HEK293 (cell line): ENCODE measurements at regions not wholly inside any gene's neighbourhood (a gene's known extent, or its start where the extent isn't known, plus 50 kb on each side); places are given as distances from the start of the nearest gene placed in this dataset.

Experiments
- CTCF ChIA-PET: fragments of 350-600 bp; formaldehyde crosslinking; extraction: SDS; loops from one replicate; lab custom pipeline; 2021; ENCODE audit warnings: antibody characterized with exemption; lab: Yijun Ruan, JAX
- POLR2A ChIA-PET: fragments of 300-600 bp; formaldehyde crosslinking; extraction: SDS; loops from one replicate; lab custom pipeline; 2020; ENCODE audit warnings: antibody characterized with exemption, inconsistent platforms; lab: Yijun Ruan, JAX
- H3K27ac ChIP-seq: fragments of 200-500 bp; sonication (Bioruptor generic); 2 replicates; pipeline ENCODE4 v1.5.1; 2014; ENCODE audit warnings: low read depth, low read length, control low read depth, inconsistent platforms; ENCODE audit errors: extremely low read depth
- H3K36me3 ChIP-seq, 2 experiments: fragments of 200-500 bp in 1 of 2; sonication (Bioruptor generic) in 1 of 2; 1 replicate in 1 of 2; 2 replicates in 1 of 2; pipeline ENCODE4 v1.5.1; 2014 to 2017; ENCODE audit warnings: inconsistent platforms in 2 of 2, low read length in 2 of 2; ENCODE audit not compliant: control insufficient read depth in 2 of 2, insufficient read depth in 1 of 2
- H3K4me1 ChIP-seq: fragments of 200-500 bp; sonication (Bioruptor generic); 2 replicates; pipeline ENCODE4 v1.5.1; 2014; ENCODE audit warnings: mild to moderate bottlenecking, low read length, inconsistent platforms; ENCODE audit not compliant: control insufficient read depth, insufficient read depth
- H3K4me3 ChIP-seq: 2 replicates; pipeline ENCODE4 v1.5.1; 2011; ENCODE audit warnings: low read depth, mild to moderate bottlenecking, control low read depth, low read length, moderate library complexity
- H3K9me3 ChIP-seq: fragments of 200-500 bp; sonication (Bioruptor generic); 2 replicates; pipeline ENCODE4 v1.5.1; 2014; ENCODE audit warnings: low read depth, low read length, inconsistent platforms; ENCODE audit not compliant: control insufficient read depth, insufficient read depth
- HOXA7 ChIP-seq: sonication (generic); formaldehyde crosslinking; IDR thresholded peaks from 2 replicates; pipeline ENCODE4 v1.8.1; 2022; ENCODE audit warnings: missing genetic modification reagents, borderline replicate concordance
- IKZF3 ChIP-seq: fragments of 450-650 bp; IDR thresholded peaks from 2 replicates; pipeline ENCODE4 v1.5.0; 2018; ENCODE audit warnings: missing biosample characterization, mild to moderate bottlenecking, missing genetic modification characterization, moderate library complexity
- KLF16 ChIP-seq: fragments of 450-650 bp; formaldehyde crosslinking; IDR thresholded peaks from 2 replicates; pipeline ENCODE4 v1.5.1; 2017; ENCODE audit warnings: missing biosample characterization, missing genetic modification characterization
- MEIS1 ChIP-seq: sonication (generic); formaldehyde crosslinking; IDR thresholded peaks from 2 replicates; pipeline ENCODE4 v1.8.1; 2022; ENCODE audit warnings: missing genetic modification reagents, mild to moderate bottlenecking, borderline replicate concordance
- PRDM1 ChIP-seq: fragments of 450-650 bp; formaldehyde crosslinking; IDR thresholded peaks from 2 replicates; pipeline ENCODE4; 2016; ENCODE audit warnings: missing biosample characterization, missing genetic modification characterization
- WT1 ChIP-seq: fragments of 450-650 bp; formaldehyde crosslinking; IDR thresholded peaks from 2 replicates; pipeline ENCODE4 v1.5.1; 2016; ENCODE audit warnings: missing biosample characterization, missing genetic modification characterization
- ZIC2 ChIP-seq: fragments of 450-650 bp; formaldehyde crosslinking; IDR thresholded peaks from 2 replicates; pipeline ENCODE4 v1.5.1; 2016; ENCODE audit warnings: missing biosample characterization, missing genetic modification characterization
- ZNF10 ChIP-seq: fragments of 450-650 bp; formaldehyde crosslinking; IDR thresholded peaks from 2 replicates; pipeline ENCODE4 v1.5.1; 2017; ENCODE audit warnings: missing biosample characterization, missing genetic modification characterization
- ZNF2 ChIP-seq: fragments of 450-650 bp; formaldehyde crosslinking; IDR thresholded peaks from 2 replicates; pipeline ENCODE4 v1.5.1; 2016; ENCODE audit warnings: missing biosample characterization, missing genetic modification characterization
- ZNF202 ChIP-seq: fragments of 450-650 bp; formaldehyde crosslinking; IDR thresholded peaks from 2 replicates; pipeline ENCODE4 v1.5.1; 2016; ENCODE audit warnings: missing biosample characterization, missing genetic modification characterization, borderline replicate concordance
- ZNF23 ChIP-seq: fragments of 450-650 bp; formaldehyde crosslinking; IDR thresholded peaks from 2 replicates; pipeline ENCODE4 v1.5.1; 2016; ENCODE audit warnings: missing biosample characterization, missing genetic modification characterization, borderline replicate concordance
- ZNF350 ChIP-seq: fragments of 450-650 bp; formaldehyde crosslinking; IDR thresholded peaks from 2 replicates; pipeline ENCODE4 v1.5.0; 2017; ENCODE audit warnings: missing biosample characterization, mild to moderate bottlenecking, missing genetic modification characterization
- ZNF366 ChIP-seq: fragments of 450-650 bp; formaldehyde crosslinking; conservative IDR thresholded peaks from 2 replicates; pipeline ENCODE4 v1.5.1; 2016; ENCODE audit warnings: missing biosample characterization, missing genetic modification characterization
- ZNF416 ChIP-seq: fragments of 450-650 bp; formaldehyde crosslinking; IDR thresholded peaks from 2 replicates; pipeline ENCODE4 v1.5.1; 2016; ENCODE audit warnings: missing biosample characterization, missing genetic modification characterization
- ZNF426 ChIP-seq: fragments of 450-650 bp; formaldehyde crosslinking; IDR thresholded peaks from 2 replicates; pipeline ENCODE4 v1.5.1; 2017; ENCODE audit warnings: missing biosample characterization, missing genetic modification characterization, mild to moderate bottlenecking, inconsistent platforms, moderate library complexity
- ZNF530 ChIP-seq: fragments of 450-650 bp; formaldehyde crosslinking; IDR thresholded peaks from 2 replicates; pipeline ENCODE4 v1.5.1; 2016; ENCODE audit warnings: low read depth, missing biosample characterization, missing genetic modification characterization
- ZNF555 ChIP-seq: fragments of 450-650 bp; formaldehyde crosslinking; conservative IDR thresholded peaks from 2 replicates; pipeline ENCODE4 v1.5.1; 2017; ENCODE audit warnings: missing biosample characterization, mild to moderate bottlenecking, missing genetic modification characterization, inconsistent platforms
- ZNF558 ChIP-seq: fragments of 450-650 bp; formaldehyde crosslinking; IDR thresholded peaks from 2 replicates; pipeline ENCODE4 v1.5.1; 2016; ENCODE audit warnings: missing biosample characterization, missing genetic modification characterization
- ZNF596 ChIP-seq: fragments of 450-650 bp; IDR thresholded peaks from 2 replicates; pipeline ENCODE4 v1.5.0; 2018; ENCODE audit warnings: missing biosample characterization, mild to moderate bottlenecking, missing genetic modification characterization, moderate library complexity
- ZNF670 ChIP-seq: fragments of 450-650 bp; formaldehyde crosslinking; IDR thresholded peaks from 2 replicates; pipeline ENCODE4 v1.5.1; 2016; ENCODE audit warnings: missing biosample characterization, missing genetic modification characterization, low read depth
- ZNF785 ChIP-seq: fragments of 450-650 bp; formaldehyde crosslinking; IDR thresholded peaks from 2 replicates; pipeline ENCODE4 v1.5.1; 2016; ENCODE audit warnings: missing biosample characterization, missing genetic modification characterization
- ZNF830 ChIP-seq: fragments of 450-650 bp; IDR thresholded peaks from 2 replicates; pipeline ENCODE4 v1.5.0; 2018; ENCODE audit warnings: missing biosample characterization, missing genetic modification characterization, low read depth, mild to moderate bottlenecking, moderate library complexity
- ZNF837 ChIP-seq: fragments of 450-650 bp; formaldehyde crosslinking; IDR thresholded peaks from 2 replicates; pipeline ENCODE4 v1.5.1; 2016; ENCODE audit warnings: missing biosample characterization, missing genetic modification characterization
- ZSCAN23 ChIP-seq: fragments of 450-650 bp; formaldehyde crosslinking; IDR thresholded peaks from 2 replicates; pipeline ENCODE4 v1.5.1; 2016; ENCODE audit warnings: missing biosample characterization, missing genetic modification characterization
- TF ChIP-seq, protein P1 (sequence below): fragments of 450-650 bp; IDR thresholded peaks from 2 replicates; pipeline ENCODE4 v1.5.1; 2018; ENCODE audit warnings: missing biosample characterization, missing genetic modification characterization
- TF ChIP-seq, protein P2 (sequence below): fragments of 450-650 bp; formaldehyde crosslinking; IDR thresholded peaks from 2 replicates; pipeline ENCODE4 v1.5.1; 2016; ENCODE audit warnings: missing biosample characterization, missing genetic modification characterization
- TF ChIP-seq, protein P3 (sequence below): fragments of 450-650 bp; formaldehyde crosslinking; IDR thresholded peaks from 2 replicates; pipeline ENCODE4 v1.5.1; 2016; ENCODE audit warnings: missing biosample characterization, missing genetic modification characterization
- TF ChIP-seq, protein P4 (sequence below): IDR thresholded peaks from 2 replicates; pipeline ENCODE4 v1.6.1; 2011; ENCODE audit warnings: mild to moderate bottlenecking, low read depth, low read length, borderline replicate concordance

DNA sequence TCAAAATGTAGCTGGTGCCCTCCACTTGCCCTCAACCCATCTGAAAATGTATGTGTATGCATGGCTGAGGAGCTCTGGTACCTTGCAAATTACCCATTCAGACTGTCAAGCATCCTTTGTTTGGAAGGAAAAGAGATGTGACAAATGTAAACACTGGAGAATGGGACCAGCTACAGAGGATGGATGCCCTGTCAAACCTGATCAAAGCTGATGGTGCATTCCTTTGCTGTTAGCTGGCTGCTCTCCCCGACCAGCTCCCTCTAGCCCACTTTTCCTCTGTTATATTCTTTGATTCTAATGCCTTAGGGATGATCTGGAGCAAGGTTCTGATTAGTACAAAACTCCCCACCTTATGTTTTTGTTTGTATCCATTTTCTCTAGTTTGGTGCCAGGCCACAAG lies 310.3 kb downstream of the C12orf75 start:
- Histone ChIP-seq H3K4me3 (no peak overlapping the region), H3K9me3 (peaks cover 2% of the 10 kb centered on the region; the same call in 1 of the 2 replicates)
- CTCF ChIA-PET: interaction anchor here (0.6 kb wide), 2 partner anchors 468 to 515 kb away, joined by 3 read pairs; no protein-coding TSS in a partner anchor
- no peak for TF ChIP-seq ZNF555
- no peak for TF ChIP-seq ZNF23 (tag by site-specific recombination)
- no peak for TF ChIP-seq ZIC2 (tag by site-specific recombination)
- no peak for TF ChIP-seq WT1 (tag by site-specific recombination)
- TF ChIP-seq ZNF785: no peak
- TF ChIP-seq, protein P1, sequence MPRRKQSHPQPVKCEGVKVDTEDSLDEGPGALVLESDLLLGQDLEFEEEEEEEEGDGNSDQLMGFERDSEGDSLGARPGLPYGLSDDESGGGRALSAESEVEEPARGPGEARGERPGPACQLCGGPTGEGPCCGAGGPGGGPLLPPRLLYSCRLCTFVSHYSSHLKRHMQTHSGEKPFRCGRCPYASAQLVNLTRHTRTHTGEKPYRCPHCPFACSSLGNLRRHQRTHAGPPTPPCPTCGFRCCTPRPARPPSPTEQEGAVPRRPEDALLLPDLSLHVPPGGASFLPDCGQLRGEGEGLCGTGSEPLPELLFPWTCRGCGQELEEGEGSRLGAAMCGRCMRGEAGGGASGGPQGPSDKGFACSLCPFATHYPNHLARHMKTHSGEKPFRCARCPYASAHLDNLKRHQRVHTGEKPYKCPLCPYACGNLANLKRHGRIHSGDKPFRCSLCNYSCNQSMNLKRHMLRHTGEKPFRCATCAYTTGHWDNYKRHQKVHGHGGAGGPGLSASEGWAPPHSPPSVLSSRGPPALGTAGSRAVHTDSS: no peak
- TF ChIP-seq ZNF558 (tag by site-specific recombination): no peak
- no peak for TF ChIP-seq ZNF366 (tag by site-specific recombination)
- no peak for TF ChIP-seq ZNF596
- TF ChIP-seq, all 188 proteins: peak for 0
- POLR2A ChIA-PET: no interaction called here
- Histone ChIP-seq H3K4me1 (no peaks in the 10 kb centered on the region), H3K36me3 (no peaks in the 10 kb centered on the region), H3K27ac (no peak overlapping the region)

DNA sequence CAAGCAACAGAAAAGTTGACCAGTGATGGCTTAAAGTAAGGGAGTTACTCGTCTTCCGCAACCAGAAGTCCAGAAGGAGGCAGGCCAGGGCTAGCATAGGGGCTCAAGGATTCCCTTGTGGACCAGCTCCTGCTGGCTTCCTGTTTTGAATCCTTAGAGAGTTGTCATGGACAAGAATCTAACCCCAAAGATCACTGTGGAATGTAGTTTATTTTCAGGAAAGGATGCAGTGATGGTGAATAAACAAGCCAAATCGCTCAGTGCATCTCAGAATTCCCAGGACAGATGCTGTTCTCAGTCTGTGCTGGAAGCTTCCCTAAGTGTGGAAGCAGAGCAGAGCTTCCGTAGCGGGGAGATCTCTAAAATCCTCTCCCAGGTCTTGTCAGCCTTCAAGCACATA lies 311.3 kb downstream of the C12orf75 start:
- Histone ChIP-seq H3K36me3 (no peaks in the 10 kb centered on the region), H3K4me1 (no peaks in the 10 kb centered on the region), H3K9me3 (peaks cover 2% of the 10 kb centered on the region; the same call in 1 of the 2 replicates), H3K27ac (no peak overlapping the region), H3K4me3 (no peak overlapping the region)
- CTCF ChIA-PET: no interaction called here
- TF ChIP-seq PRDM1 (tag by site-specific recombination): no peak
- no peak for TF ChIP-seq ZNF2 (tag by site-specific recombination)
- no peak for TF ChIP-seq ZNF202 (tag by site-specific recombination)
- TF ChIP-seq ZNF426 (tag by site-specific recombination): no peak
- no peak for TF ChIP-seq ZNF530 (tag by site-specific recombination)
- TF ChIP-seq ZNF785: no peak
- no peak for TF ChIP-seq ZNF837 (tag by site-specific recombination)
- POLR2A ChIA-PET: no interaction called here

DNA sequence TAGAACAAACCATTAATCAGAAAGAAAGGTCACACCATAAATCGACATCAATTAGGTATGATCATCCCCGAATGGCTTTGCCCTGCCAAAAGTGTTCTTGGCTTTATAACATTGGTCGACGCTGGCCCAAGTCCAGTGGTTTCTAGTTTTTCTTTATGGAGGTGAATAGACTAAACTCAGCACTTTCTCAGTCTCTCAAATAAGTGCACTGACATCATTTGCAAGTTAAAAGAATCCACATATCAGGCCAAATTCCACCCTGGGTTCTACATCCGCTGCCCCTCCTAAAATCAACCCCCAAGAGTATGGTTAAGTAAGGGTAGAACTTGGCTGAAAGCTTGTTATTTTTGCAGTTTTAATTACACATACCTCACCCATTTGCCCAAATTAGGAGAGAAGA lies 314.3 kb downstream of the C12orf75 start:
- H3K4me1 ChIP-seq: no peaks in the 10 kb centered on the region
- ChIA-PET POLR2A (no interaction called here), CTCF (no interaction called here)
- H3K27ac ChIP-seq: no peak overlapping the region
- no peak overlapping the region for H3K4me3 ChIP-seq
- H3K9me3 ChIP-seq: no peaks in the 10 kb centered on the region
- H3K36me3 ChIP-seq: no peaks in the 10 kb centered on the region
- TF ChIP-seq, protein P2, sequence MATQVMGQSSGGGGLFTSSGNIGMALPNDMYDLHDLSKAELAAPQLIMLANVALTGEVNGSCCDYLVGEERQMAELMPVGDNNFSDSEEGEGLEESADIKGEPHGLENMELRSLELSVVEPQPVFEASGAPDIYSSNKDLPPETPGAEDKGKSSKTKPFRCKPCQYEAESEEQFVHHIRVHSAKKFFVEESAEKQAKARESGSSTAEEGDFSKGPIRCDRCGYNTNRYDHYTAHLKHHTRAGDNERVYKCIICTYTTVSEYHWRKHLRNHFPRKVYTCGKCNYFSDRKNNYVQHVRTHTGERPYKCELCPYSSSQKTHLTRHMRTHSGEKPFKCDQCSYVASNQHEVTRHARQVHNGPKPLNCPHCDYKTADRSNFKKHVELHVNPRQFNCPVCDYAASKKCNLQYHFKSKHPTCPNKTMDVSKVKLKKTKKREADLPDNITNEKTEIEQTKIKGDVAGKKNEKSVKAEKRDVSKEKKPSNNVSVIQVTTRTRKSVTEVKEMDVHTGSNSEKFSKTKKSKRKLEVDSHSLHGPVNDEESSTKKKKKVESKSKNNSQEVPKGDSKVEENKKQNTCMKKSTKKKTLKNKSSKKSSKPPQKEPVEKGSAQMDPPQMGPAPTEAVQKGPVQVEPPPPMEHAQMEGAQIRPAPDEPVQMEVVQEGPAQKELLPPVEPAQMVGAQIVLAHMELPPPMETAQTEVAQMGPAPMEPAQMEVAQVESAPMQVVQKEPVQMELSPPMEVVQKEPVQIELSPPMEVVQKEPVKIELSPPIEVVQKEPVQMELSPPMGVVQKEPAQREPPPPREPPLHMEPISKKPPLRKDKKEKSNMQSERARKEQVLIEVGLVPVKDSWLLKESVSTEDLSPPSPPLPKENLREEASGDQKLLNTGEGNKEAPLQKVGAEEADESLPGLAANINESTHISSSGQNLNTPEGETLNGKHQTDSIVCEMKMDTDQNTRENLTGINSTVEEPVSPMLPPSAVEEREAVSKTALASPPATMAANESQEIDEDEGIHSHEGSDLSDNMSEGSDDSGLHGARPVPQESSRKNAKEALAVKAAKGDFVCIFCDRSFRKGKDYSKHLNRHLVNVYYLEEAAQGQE (tag by site-specific recombination): no peak
- no peak for TF ChIP-seq MEIS1 (CRISPR knock-in tag)
- no peak for TF ChIP-seq ZNF416 (tag by site-specific recombination)
- TF ChIP-seq ZNF830 (tag by site-specific recombination): no peak
- no peak for TF ChIP-seq ZNF10 (tag by site-specific recombination)
- TF ChIP-seq, protein P3, sequence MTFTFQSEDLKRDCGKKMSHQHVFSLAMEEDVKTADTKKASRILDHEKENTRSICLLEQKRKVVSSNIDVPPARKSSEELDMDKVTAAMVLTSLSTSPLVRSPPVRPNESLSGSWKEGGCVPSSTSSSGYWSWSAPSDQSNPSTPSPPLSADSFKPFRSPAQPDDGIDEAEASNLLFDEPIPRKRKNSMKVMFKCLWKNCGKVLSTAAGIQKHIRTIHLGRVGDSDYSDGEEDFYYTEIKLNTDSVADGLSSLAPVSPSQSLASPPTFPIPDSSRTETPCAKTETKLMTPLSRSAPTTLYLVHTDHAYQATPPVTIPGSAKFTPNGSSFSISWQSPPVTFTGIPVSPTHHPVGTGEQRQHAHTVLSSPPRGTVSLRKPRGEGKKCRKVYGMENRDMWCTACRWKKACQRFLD (tag by site-specific recombination): no peak
- TF ChIP-seq, protein P4, sequence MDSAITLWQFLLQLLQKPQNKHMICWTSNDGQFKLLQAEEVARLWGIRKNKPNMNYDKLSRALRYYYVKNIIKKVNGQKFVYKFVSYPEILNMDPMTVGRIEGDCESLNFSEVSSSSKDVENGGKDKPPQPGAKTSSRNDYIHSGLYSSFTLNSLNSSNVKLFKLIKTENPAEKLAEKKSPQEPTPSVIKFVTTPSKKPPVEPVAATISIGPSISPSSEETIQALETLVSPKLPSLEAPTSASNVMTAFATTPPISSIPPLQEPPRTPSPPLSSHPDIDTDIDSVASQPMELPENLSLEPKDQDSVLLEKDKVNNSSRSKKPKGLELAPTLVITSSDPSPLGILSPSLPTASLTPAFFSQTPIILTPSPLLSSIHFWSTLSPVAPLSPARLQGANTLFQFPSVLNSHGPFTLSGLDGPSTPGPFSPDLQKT: no peak
- no peak for TF ChIP-seq ZNF350 (tag by site-specific recombination)
- no peak for TF ChIP-seq ZSCAN23 (tag by site-specific recombination)
- no peak for TF ChIP-seq IKZF3 (tag by site-specific recombination)
- no peak for TF ChIP-seq ZNF670 (tag by site-specific recombination)
- no peak for TF ChIP-seq HOXA7 (CRISPR knock-in tag)
- no peak for TF ChIP-seq KLF16
